HG03097 (cell line): ENCODE measurements at regions not wholly inside any gene's neighbourhood (a gene's known extent, or its start where the extent isn't known, plus 50 kb on each side); places are given as distances from the start of the nearest gene placed in this dataset.

Experiments
- ATAC-seq: cut with Tn5 transposase; IDR thresholded peaks from one replicate; pipeline ENCODE4 v1.9.1; 2021; ENCODE audit not compliant: unreplicated experiment, low FRiP score

GRCh38 chr13:109671919-109672318 is 114.5 kb downstream of the IRS2 start:
- no peak for ATAC-seq

- ATAC-seq = no peak
Measured at GRCh38 chr13:109670776-109671175, 115.6 kb downstream of the IRS2 start.

- ATAC-seq = no peak
Measured at GRCh38 chr13:109669956-109670355, 116.4 kb downstream of the IRS2 start.

GRCh38 chr13:109669234-109669612 is 117.2 kb downstream of the IRS2 start:
- no peak for ATAC-seq

GRCh38 chr13:109668433-109669233 is 117.8 kb downstream of the IRS2 start:
- ATAC-seq = no peak

GRCh38 chr13:109667807-109668291 is 118.5 kb downstream of the IRS2 start:
- no peak for ATAC-seq

- no peak for ATAC-seq
Measured at GRCh38 chr13:109667056-109667455, 119.3 kb downstream of the IRS2 start.

- ATAC-seq = no peak
Measured at GRCh38 chr13:109666656-109667055, 119.7 kb downstream of the IRS2 start.

- ATAC-seq = no peak
Measured at GRCh38 chr13:109665781-109666249, 120.6 kb downstream of the IRS2 start.

- no peak for ATAC-seq
Measured at GRCh38 chr13:109665240-109665639, 121.1 kb downstream of the IRS2 start.

GRCh38 chr13:109657395-109657794 is 129.0 kb downstream of the IRS2 start:
- ATAC-seq = no peak

GRCh38 chr13:109656206-109656605 is 130.2 kb downstream of the IRS2 start:
- ATAC-seq = no peak

- no peak for ATAC-seq
Measured at GRCh38 chr13:109655611-109656010, 130.8 kb downstream of the IRS2 start.

- ATAC-seq = no peak
Measured at GRCh38 chr13:109655206-109655600, 131.2 kb downstream of the IRS2 start.

- ATAC-seq = no peak
Measured at GRCh38 chr13:109654341-109655205, 131.8 kb downstream of the IRS2 start.

GRCh38 chr13:109652531-109652930 is 133.9 kb downstream of the IRS2 start:
- ATAC-seq = no peak

GRCh38 chr13:109651854-109652253 is 134.5 kb downstream of the IRS2 start:
- no peak for ATAC-seq

- no peak for ATAC-seq
Measured at GRCh38 chr13:109651311-109651710, 135.1 kb downstream of the IRS2 start.

GRCh38 chr13:109650861-109651260 is 135.5 kb downstream of the IRS2 start:
- ATAC-seq = no peak

GRCh38 chr13:109649713-109650112 is 136.7 kb downstream of the IRS2 start:
- no peak for ATAC-seq

GRCh38 chr13:109647699-109648098 is 138.7 kb downstream of the IRS2 start:
- ATAC-seq = no peak
